AG20443 (cell line): ENCODE measurements at regions not wholly inside any gene's neighbourhood (a gene's known extent, or its start where the extent isn't known, plus 50 kb on each side); places are given as distances from the start of the nearest gene placed in this dataset.
"Not testable (repeated sequence)": the region's sequence is repeated elsewhere in the genome, so short reads cannot be mapped to it uniquely, and the experiment has no call there.

ENCODE experiments used
- DNase-seq: peaks from one replicate; pipeline ENCODE4 v3.0.0; 2012; ENCODE audit warnings: low spot score, mixed read lengths

- peak; percentile 39 for DNase-seq
Measured at GRCh38 chr10:117492504-117492903, 50.0 kb upstream of the EMX2 start.

GRCh38 chr10:117488004-117488403 is 54.5 kb upstream of the EMX2 start:
- DNase-seq = no peak

- no peak for DNase-seq
Measured at GRCh38 chr10:117486606-117487005, 55.9 kb upstream of the EMX2 start.

GRCh38 chr10:117483056-117483590 is 59.4 kb upstream of the EMX2 start:
- DNase-seq = no peak

GRCh38 chr10:117481011-117481410 is 61.5 kb upstream of the EMX2 start:
- DNase-seq = not testable (repeated sequence)

GRCh38 chr10:117480097-117480496 is 62.4 kb upstream of the EMX2 start:
- no peak for DNase-seq

- DNase-seq = peak; percentile 83
Measured at GRCh38 chr10:117477961-117478670, 64.4 kb upstream of the EMX2 start.

GRCh38 chr10:117477211-117477947 is 65.2 kb upstream of the EMX2 start:
- no peak for DNase-seq

GRCh38 chr10:117476716-117477115 is 65.8 kb upstream of the EMX2 start:
- DNase-seq = no peak

- DNase-seq = no peak
Measured at GRCh38 chr10:117476281-117476680, 66.3 kb upstream of the EMX2 start.

GRCh38 chr10:117472872-117473271 is 69.7 kb upstream of the EMX2 start:
- DNase-seq = no peak

GRCh38 chr10:117471344-117471874 is 71.1 kb upstream of the EMX2 start:
- DNase-seq = no peak

- DNase-seq = no peak
Measured at GRCh38 chr10:117470733-117471132, 71.8 kb upstream of the EMX2 start.

- DNase-seq = no peak
Measured at GRCh38 chr10:117468665-117469064, 73.9 kb upstream of the EMX2 start.

GRCh38 chr10:117464176-117464575 is 78.4 kb upstream of the EMX2 start:
- DNase-seq = no peak

- DNase-seq = peak; percentile 61
Measured at GRCh38 chr10:117463545-117463920, 79.0 kb upstream of the EMX2 start.

GRCh38 chr10:117462816-117463544 is 79.6 kb upstream of the EMX2 start:
- no peak for DNase-seq

GRCh38 chr10:117462424-117462792 is 80.1 kb upstream of the EMX2 start:
- DNase-seq = no peak

- peak; percentile 94 for DNase-seq
Measured at GRCh38 chr10:117461766-117462423, 80.7 kb upstream of the EMX2 start.

- DNase-seq = peak; percentile 87
Measured at GRCh38 chr10:117460846-117461765, 81.4 kb upstream of the EMX2 start.

GRCh38 chr10:117458571-117458970 is 83.3 kb upstream of the PDZD8 start:
- no peak for DNase-seq
